ENCODE measurements at regions not wholly inside any gene's neighbourhood (a gene's known extent, or its start where the extent isn't known, plus 50 kb on each side); places are given as distances from the start of the nearest gene placed in this dataset.

DNA sequence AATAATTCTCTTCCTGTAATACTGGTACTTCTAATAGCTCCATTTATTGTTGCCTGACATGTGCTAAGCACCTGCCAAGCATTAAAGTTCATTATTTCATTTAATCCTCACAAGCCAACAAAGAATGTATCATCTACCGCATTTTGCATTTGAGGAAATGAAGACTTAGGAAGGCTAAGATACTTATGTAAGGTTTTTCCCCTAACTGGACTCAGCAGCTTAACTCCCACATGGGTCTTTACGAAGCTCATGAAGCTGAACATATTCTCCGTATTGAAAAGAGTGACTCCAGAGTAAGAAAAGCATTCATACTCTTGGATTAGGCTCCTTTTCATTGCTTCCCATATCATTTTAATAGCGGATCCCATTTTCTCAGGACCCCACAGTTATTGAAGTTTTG lies 155.7 kb upstream of the TMEM72 start:
- Mint-ChIP-seq H3K36me3 (ENCODE audit: insufficient read depth) (no peaks in the 10 kb centered on the region), H3K4me3 (no peak overlapping the region), H3K27me3 (ENCODE audit: low read depth) (peaks cover 2% of the 10 kb centered on the region), H3K4me1 (ENCODE audit: low read depth) (no peaks in the 10 kb centered on the region), H3K9me3 (no peaks in the 10 kb centered on the region)
- DNase-seq, result no peak
- ATAC-seq, result no peak

DNA sequence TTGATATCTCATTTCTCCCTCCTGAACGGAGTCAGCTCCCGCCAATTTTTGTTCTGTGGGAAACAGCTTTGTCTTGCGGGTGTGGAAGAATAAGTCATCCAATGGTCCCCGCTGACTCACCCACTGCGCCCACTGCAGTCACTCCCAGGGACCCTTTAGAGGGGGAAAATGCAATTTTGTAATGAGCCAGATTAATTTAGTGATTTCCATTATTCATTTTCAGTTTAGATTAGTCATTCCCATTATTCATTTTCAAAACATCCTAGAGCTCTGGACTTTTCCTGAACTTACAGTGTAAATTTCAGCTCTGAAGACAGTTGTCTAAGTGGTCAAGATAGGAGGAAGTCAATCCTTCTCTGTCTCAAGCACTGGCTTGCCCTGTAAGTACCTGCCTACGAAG lies 154.9 kb upstream of the TMEM72 start:
- Mint-ChIP-seq H3K27me3 (ENCODE audit: low read depth) (peaks cover 2% of the 10 kb centered on the region), H3K36me3 (ENCODE audit: insufficient read depth) (no peaks in the 10 kb centered on the region), H3K4me1 (ENCODE audit: low read depth) (no peaks in the 10 kb centered on the region), H3K4me3 (no peak overlapping the region), H3K9me3 (no peaks in the 10 kb centered on the region)
- no peak for ATAC-seq
- DNase-seq, result no peak

DNA sequence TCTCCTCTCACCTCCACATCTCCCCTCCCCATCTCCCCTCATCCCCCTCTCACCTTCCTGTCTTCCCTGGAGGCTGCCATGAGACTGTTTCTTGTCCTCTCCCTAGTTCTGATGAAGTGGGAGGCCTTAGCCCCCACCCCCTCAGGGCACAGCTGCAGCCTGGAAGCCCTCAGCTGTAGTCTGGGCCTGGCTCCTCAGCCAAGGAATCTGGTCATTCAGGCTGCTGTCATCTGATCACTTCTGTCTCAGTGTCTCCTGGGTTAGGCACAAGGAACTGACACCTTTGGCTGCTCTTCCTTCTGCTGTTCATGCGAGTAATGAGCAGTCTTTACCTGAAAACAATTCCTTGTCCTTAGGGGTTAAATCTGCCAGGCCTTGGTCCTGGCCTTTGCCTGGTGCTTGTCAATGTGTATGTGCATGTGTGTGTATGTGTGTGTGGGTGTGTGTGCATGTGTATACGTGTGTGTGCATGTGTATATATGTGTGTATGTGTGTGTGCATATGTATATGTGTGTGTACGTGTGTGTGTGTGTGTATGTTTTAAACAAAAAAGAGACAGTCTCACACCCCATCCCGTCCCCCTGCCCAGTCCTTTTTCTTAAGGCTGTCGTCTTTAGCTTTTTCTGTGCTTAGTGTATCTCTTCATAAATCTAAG lies 153.5 kb upstream of the TMEM72 start:
- H3K27me3 Mint-ChIP-seq (ENCODE audit: low read depth), result peaks cover 2% of the 10 kb centered on the region
- DNase-seq (no peak), ATAC-seq (no peak)
- H3K36me3 Mint-ChIP-seq (ENCODE audit: insufficient read depth), result no peaks in the 10 kb centered on the region
- H3K9me3 Mint-ChIP-seq, result no peaks in the 10 kb centered on the region
- H3K4me1 Mint-ChIP-seq (ENCODE audit: low read depth), result no peaks in the 10 kb centered on the region
- no peak overlapping the region for H3K4me3 Mint-ChIP-seq

DNA sequence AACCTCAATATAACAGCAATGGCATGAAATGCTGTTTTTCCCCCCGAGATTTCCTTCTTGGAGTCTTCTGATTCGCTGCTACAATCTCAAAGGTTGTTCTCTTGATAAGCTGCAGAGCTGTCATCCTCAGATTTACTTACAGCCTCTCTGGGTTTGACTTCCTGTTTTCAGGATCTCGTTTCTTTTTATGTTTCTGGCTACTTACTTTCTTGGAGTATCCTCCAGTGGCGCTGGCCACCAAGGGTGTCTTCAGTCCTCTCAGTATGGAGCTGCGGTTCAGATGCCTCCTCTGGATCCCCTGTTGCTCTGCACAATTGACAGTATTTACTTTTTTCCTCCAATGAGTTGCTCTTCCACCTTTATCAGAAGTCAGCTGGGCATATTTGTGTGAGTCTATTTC lies 152.0 kb upstream of the TMEM72 start:
- no peaks in the 10 kb centered on the region for H3K4me1 Mint-ChIP-seq (ENCODE audit: low read depth)
- DNase-seq (no peak), ATAC-seq (no peak)
- no peaks in the 10 kb centered on the region for H3K36me3 Mint-ChIP-seq (ENCODE audit: insufficient read depth)
- peaks cover 2% of the 10 kb centered on the region for H3K27me3 Mint-ChIP-seq (ENCODE audit: low read depth)
- no peaks in the 10 kb centered on the region for H3K9me3 Mint-ChIP-seq
- H3K4me3 Mint-ChIP-seq, result no peak overlapping the region

DNA sequence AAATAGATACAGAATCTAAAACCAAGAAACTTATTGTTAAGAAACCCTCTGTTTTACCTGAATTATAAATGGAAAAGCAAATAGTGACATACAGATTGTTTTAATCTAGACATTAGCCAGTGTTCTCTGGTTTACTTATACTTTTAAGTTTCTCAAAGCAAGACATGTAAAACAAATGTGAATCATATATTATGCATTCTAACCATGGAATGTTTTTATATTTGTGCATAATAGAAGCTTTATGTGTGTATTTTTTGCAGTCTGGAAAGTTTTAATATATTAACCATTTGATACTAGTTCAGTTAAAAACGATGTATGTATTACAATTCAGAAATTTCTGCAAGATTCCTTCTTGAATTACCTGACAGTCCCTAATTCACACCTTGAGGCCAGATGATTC lies 150.6 kb upstream of the TMEM72 start:
- no peaks in the 10 kb centered on the region for H3K4me1 Mint-ChIP-seq (ENCODE audit: low read depth)
- H3K9me3 Mint-ChIP-seq, result no peaks in the 10 kb centered on the region
- H3K4me3 Mint-ChIP-seq, result no peak overlapping the region
- H3K27me3 Mint-ChIP-seq (ENCODE audit: low read depth), result peaks cover 2% of the 10 kb centered on the region
- H3K36me3 Mint-ChIP-seq (ENCODE audit: insufficient read depth), result no peaks in the 10 kb centered on the region
- DNase-seq, result no peak
- ATAC-seq, result no peak

DNA sequence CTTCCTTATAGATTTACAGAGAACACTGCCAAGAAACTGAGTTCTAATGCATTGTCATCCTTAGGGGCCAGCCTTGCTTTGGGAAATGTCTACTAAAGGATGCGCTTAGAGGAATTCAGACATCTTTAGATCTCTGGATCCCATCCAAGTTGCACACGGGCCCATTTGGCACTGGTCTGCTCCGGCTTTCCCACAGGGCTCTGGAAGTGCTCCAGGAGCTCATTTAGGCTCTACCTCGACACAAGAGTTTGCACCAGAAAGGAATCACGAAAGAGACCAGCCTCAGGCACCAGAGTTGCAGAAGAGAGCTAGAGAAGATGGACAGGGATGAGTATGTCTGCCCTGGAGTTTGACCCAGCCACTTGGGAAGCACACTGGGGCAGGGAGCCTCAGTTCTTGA lies 150.1 kb upstream of the TMEM72 start:
- H3K36me3 Mint-ChIP-seq (ENCODE audit: insufficient read depth), result no peaks in the 10 kb centered on the region
- no peaks in the 10 kb centered on the region for H3K4me1 Mint-ChIP-seq (ENCODE audit: low read depth)
- ATAC-seq (no peak), DNase-seq (no peak)
- no peaks in the 10 kb centered on the region for H3K9me3 Mint-ChIP-seq
- no peak overlapping the region for H3K4me3 Mint-ChIP-seq
- peaks cover 2% of the 10 kb centered on the region for H3K27me3 Mint-ChIP-seq (ENCODE audit: low read depth)

DNA sequence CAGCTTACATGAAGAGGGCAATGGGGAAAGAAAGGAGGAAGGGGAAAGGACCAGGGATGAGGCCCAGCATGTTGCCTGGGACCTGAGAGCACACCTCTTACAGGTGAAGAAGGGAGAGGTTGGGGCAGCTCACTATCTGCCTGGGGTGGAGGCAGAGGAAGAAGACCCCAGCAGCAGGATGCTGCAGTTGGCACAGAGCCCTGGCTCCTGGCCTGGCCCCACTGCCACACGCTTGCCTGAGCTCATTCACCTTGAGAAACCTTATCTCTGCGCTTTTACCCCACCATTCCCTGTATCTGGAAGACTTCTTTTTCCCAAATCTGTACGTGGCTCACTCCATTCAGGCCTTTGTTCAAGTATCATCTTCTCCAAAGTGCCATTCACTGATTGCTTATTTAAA lies 147.8 kb upstream of the TMEM72 start:
- Mint-ChIP-seq H3K36me3 (ENCODE audit: insufficient read depth) (no peaks in the 10 kb centered on the region), H3K4me1 (ENCODE audit: low read depth) (no peaks in the 10 kb centered on the region), H3K27me3 (ENCODE audit: low read depth) (peaks cover 2% of the 10 kb centered on the region), H3K4me3 (no peak overlapping the region), H3K9me3 (no peaks in the 10 kb centered on the region)
- no peak for DNase-seq
- no peak for ATAC-seq

DNA sequence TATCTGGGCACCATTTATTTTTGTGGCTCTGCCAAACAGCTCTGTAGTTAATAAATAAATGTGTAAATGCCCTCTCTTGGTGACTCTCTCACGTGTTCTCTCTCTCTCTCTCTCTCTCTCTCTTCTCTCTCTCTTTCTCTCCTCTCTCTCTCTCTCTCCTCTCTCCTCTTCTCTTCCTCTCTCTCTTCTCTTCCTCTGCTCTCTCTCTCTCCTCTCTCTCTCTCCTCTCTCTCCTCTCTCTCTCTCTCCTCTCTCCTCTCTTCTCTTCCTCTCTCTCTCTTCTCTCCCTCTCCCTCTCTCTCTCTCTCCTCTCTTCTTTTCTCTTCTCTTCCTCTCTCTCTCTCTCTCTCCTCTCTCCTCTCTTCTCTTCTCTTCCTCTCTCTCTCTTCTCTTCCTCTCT lies 145.8 kb upstream of the TMEM72 start:
- ATAC-seq (no peak), DNase-seq (no peak)
- no peaks in the 10 kb centered on the region for H3K36me3 Mint-ChIP-seq (ENCODE audit: insufficient read depth)
- no peaks in the 10 kb centered on the region for H3K4me1 Mint-ChIP-seq (ENCODE audit: low read depth)
- H3K9me3 Mint-ChIP-seq, result no peaks in the 10 kb centered on the region
- no peaks in the 10 kb centered on the region for H3K27me3 Mint-ChIP-seq (ENCODE audit: low read depth)
- H3K4me3 Mint-ChIP-seq, result no peak overlapping the region

DNA sequence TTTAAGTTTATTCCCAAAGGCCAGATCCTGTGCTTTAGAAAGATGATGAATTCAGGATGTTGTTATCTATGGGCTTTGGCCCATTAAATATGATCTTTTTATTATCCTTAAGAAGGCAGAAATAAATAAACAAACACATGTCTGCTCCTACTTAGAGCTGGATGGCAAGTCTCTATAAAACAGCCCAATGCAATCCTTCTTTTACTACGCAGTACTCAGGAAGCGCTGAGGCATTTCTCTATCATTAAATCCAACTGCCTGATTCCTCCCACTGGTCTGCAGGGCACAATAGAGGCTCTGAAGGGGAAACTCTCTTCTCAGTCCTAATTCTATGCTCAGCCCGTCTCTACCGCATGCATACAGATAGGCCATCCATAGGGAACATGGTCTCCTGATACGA lies 144.5 kb upstream of the TMEM72 start:
- DNase-seq (no peak), ATAC-seq (no peak)
- Mint-ChIP-seq H3K4me3 (no peak overlapping the region), H3K4me1 (ENCODE audit: low read depth) (no peaks in the 10 kb centered on the region), H3K36me3 (ENCODE audit: insufficient read depth) (no peaks in the 10 kb centered on the region), H3K27me3 (ENCODE audit: low read depth) (peaks cover 5% of the 10 kb centered on the region), H3K9me3 (no peaks in the 10 kb centered on the region)

DNA sequence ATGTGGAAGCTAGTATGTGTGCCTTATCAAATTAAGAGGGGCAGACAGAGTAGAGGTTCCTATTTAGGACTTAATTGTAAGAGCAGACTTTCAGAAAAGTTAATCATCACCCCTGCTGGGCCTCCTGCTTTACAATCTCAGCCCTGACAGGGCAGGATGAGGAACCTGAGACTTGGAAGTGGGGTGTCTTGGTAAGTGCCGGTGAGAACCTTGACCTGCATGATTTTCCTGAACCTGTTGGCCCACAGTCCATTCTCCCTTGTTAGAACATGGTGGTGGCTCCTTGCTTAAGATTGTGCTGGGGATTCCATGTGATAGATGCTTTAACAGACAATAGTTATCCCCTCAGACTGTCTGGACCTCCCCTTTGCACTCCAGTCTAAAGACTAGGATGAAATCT lies 141.7 kb upstream of the TMEM72 start:
- Mint-ChIP-seq H3K36me3 (ENCODE audit: insufficient read depth) (no peaks in the 10 kb centered on the region), H3K4me1 (ENCODE audit: low read depth) (no peaks in the 10 kb centered on the region), H3K4me3 (no peak overlapping the region), H3K9me3 (no peaks in the 10 kb centered on the region), H3K27me3 (ENCODE audit: low read depth) (peaks cover 7% of the 10 kb centered on the region)
- DNase-seq (no peak), ATAC-seq (no peak)

DNA sequence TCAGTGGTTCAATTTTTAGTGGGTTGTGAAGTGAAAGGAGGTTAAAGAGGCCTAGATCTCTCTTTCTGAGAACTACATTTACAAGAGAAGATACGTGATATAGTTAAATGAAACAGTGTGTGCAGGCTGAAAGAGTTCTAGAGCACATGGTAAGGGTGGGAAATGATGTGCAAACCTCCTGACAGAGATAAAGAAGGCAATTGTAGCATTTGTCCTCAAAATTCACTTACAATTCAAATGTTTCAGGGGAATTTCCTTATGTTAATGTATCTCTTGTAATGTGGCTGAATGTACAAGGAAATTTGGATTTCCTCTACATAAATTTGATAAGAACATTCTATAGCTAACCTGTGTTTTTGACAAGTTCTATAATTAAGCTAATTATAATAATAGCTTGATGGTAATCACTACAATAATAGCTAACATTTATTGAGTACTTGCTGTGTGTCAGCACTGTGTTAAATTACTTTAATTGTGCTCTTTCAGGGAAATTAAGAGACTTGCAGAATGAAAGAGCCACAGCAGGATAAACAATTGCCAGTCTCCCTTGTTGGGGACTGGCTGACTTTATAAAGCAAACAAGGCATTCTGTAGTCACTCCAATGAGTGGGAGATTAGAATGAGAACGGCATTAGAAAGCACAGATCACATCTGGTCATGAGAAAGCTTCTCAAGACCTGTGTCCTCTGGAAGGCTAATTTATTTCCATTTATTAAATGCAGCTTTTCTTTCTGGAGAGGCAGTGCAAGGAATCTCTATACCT lies 139.7 kb upstream of the TMEM72 start:
- DNase-seq (no peak), ATAC-seq (no peak)
- Mint-ChIP-seq H3K9me3 (no peaks in the 10 kb centered on the region), H3K27me3 (ENCODE audit: low read depth) (peaks cover 10% of the 10 kb centered on the region), H3K4me1 (ENCODE audit: low read depth) (no peaks in the 10 kb centered on the region), H3K36me3 (ENCODE audit: insufficient read depth) (no peaks in the 10 kb centered on the region), H3K4me3 (no peak overlapping the region)

DNA sequence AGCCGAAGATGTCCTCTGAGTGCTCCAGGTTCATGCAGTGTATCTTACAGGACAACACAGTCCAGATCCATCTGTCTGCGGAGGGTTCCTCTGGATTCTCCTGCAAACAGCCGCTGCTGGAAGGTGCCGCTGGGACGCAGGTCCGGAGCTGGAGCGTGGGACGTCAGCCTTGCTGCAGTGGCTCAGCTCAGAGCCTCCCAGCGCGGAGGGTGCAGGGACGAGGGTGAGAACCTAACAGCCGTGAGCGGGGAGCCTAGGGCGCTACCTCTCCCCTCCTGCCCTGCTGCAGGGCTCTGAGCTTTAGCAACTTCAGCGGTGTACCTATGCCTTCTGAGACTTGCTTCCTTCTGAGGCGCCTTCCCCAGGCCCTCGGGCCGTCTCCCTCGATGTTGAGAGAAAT lies 137.6 kb upstream of the TMEM72 start:
- Mint-ChIP-seq H3K4me3 (no peak overlapping the region), H3K36me3 (ENCODE audit: insufficient read depth) (no peaks in the 10 kb centered on the region), H3K27me3 (ENCODE audit: low read depth) (peaks cover 10% of the 10 kb centered on the region), H3K9me3 (no peaks in the 10 kb centered on the region), H3K4me1 (ENCODE audit: low read depth) (no peaks in the 10 kb centered on the region)
- DNase-seq (no peak), ATAC-seq (no peak)

DNA sequence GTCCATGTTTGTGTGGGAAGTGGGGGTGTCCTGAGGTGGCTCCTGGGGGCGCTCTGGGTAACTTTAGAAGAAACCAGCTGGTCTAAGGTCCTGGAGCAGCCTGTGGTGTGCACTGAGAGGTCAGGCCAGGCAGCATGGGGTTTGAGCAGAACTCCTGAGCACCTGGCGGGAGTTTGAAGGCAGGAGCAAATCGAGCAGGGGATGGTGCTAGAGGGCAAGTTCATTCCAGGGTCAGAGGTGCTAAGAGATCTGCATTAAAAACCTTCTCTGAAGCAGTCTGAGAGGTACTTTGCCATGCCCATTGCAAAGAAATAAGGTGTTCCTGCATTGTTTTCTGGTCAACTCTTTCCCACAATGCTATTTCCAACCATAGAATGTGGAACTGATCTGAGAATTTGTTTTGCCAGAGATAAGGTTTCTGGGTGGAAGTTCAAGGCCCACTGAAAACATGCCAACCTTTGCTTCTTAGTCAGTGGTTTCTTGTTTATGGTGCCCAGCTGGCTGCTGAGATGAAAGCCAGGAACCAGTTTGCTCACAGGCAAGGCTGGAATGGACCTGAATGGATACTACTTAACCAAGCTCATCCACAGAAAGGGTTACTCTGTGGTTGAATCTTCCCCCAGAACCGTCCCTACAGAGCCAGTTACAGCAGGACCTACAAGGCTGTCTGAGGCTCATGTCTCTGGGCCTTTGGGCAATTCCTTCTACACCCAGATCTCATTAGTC lies 136.3 kb upstream of the TMEM72 start:
- no peaks in the 10 kb centered on the region for H3K9me3 Mint-ChIP-seq
- no peak overlapping the region for H3K4me3 Mint-ChIP-seq
- H3K27me3 Mint-ChIP-seq (ENCODE audit: low read depth), result peaks cover 15% of the 10 kb centered on the region
- DNase-seq (no peak), ATAC-seq (no peak)
- H3K4me1 Mint-ChIP-seq (ENCODE audit: low read depth), result no peaks in the 10 kb centered on the region
- no peaks in the 10 kb centered on the region for H3K36me3 Mint-ChIP-seq (ENCODE audit: insufficient read depth)

DNA sequence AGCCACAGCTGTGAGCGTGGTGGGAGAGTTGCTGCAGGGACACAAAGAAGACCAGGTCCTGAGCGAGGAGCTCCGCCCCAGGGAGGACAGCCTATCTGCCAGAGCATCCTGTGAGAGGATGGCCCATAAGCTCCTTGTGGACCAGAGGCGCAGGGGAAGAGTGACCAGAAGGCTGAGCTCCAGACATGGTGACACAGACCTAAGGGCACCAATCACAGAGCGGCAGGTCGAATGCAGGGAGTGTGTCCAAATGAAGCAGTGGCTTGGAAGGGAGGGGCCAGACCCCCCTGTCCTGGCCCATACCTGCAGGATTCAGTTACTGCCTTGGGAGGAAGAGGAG lies 135.8 kb upstream of the TMEM72 start:
- DNase-seq, result no peak
- no peaks in the 10 kb centered on the region for H3K36me3 Mint-ChIP-seq (ENCODE audit: insufficient read depth)
- H3K27me3 Mint-ChIP-seq (ENCODE audit: low read depth), result peaks cover 15% of the 10 kb centered on the region
- ATAC-seq, result no peak
- H3K4me1 Mint-ChIP-seq (ENCODE audit: low read depth), result no peaks in the 10 kb centered on the region
- no peak overlapping the region for H3K4me3 Mint-ChIP-seq
- H3K9me3 Mint-ChIP-seq, result no peaks in the 10 kb centered on the region

DNA sequence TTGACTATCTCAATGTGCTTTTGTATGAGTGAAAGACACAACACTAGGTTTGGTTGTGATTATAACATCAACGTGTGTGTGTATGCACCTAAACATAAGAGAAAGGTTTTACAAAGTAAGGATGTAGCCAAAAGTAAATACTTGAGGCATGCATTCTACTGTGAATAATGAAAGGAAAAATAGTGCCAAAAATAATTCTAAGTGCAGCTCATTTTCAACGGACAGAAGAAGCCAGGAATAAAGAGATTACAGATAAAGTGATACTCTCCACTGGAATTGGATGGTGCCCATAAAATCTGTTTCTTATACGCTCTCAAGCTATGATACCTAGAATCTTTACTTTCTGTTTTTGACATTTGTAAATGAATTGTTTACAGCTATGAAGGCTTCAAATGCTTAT lies 135.0 kb upstream of the TMEM72 start:
- Mint-ChIP-seq H3K4me1 (ENCODE audit: low read depth) (no peaks in the 10 kb centered on the region), H3K27me3 (ENCODE audit: low read depth) (peaks cover 11% of the 10 kb centered on the region), H3K9me3 (no peaks in the 10 kb centered on the region), H3K4me3 (no peak overlapping the region), H3K36me3 (ENCODE audit: insufficient read depth) (no peaks in the 10 kb centered on the region)
- DNase-seq (no peak), ATAC-seq (no peak)

Measured in activated T-cell treated with anti-CD3 and anti-CD28 coated beads, Interleukin-2, amount 50 U/mL, for 4 hours (primary cell).